Fibroblast of villous mesenchyme (primary cell): ENCODE measurements at regions not wholly inside any gene's neighbourhood (a gene's known extent, or its start where the extent isn't known, plus 50 kb on each side); places are given as distances from the start of the nearest gene placed in this dataset.

Source experiments
- DNase-seq: peaks from one replicate; pipeline ENCODE4 v3.0.0-alpha.2; 2010; ENCODE audit warnings: low read depth
- H3K4me3 ChIP-seq: 2 replicates; pipeline ENCODE4 v1.5.1; 2011; ENCODE audit warnings: low read depth, mild to moderate bottlenecking, low read length
- CTCF ChIP-seq: IDR thresholded peaks from 2 replicates; pipeline ENCODE4 v1.5.1; 2012; ENCODE audit warnings: low read depth, mild to moderate bottlenecking, low read length; ENCODE audit not compliant: insufficient read depth

DNA sequence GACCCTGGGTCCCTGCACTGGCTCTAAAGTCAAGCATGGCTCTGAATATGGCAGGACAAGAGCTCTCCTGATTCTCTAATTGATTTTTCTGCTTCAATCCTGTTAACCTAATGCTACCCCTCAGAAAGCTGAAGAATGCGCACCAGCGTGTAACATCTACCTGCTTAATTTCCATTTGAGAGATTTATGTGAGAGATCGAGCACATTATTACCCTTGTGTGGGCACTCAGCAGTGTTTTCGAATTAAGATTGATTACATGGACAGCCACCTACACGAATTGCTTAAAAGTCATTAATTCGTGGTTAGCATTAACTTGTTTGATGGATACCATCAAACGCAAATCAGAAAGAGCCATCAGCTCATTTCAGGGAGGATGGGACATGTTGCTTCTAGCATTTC lies 88.7 kb upstream of the PLPP4 start:
- no peak for TF ChIP-seq CTCF
- no peak for DNase-seq
- H3K4me3 ChIP-seq = no peak overlapping the region

DNA sequence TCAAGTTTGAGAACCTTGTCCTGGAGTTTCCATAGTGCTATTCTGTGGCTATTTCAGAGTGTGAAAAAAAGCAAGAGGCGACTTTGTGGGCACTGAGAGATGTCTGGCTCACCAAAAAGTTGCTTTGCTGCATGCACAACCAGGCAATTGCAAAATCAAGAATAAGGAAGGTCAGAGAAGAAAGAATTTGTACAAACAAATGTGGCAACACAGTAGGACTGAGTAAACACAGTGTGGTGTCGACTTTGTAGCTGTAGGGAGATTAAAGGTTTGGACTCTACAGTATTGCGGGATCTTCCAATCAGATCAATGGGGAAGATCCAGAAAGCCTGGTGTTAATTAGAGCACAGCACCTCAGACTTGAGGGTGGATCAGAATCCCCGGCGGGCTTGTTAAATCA lies 88.1 kb upstream of the PLPP4 start:
- DNase-seq = no peak
- no peak overlapping the region for H3K4me3 ChIP-seq
- no peak for TF ChIP-seq CTCF

DNA sequence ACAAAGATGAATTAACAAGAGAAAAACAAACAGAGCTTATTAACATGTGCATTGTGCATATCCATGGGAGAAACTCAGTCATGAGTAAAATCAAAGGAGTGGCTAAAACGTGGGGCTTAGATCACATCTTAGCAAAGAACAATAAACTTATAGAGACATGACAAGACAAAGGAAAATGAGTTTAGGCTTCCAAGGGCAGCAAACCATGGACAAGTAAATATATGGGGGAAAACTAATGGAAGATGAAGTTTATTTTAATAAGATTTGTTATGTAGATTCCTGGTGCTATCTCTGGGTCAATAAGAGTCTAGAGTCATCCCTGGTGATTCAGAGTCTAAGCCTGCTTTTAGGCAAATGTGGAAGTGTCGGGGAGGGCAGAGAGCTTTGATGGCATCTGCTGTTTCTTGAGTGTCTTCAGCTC lies 87.2 kb upstream of the PLPP4 start:
- H3K4me3 ChIP-seq = no peak overlapping the region
- DNase-seq = no peak
- TF ChIP-seq CTCF = no peak

- no peak overlapping the region for H3K4me3 ChIP-seq
- no peak for TF ChIP-seq CTCF
- DNase-seq = no peak
Observed at GRCh38 chr10:120371856-120372255, 85.2 kb upstream of the PLPP4 start.

DNA sequence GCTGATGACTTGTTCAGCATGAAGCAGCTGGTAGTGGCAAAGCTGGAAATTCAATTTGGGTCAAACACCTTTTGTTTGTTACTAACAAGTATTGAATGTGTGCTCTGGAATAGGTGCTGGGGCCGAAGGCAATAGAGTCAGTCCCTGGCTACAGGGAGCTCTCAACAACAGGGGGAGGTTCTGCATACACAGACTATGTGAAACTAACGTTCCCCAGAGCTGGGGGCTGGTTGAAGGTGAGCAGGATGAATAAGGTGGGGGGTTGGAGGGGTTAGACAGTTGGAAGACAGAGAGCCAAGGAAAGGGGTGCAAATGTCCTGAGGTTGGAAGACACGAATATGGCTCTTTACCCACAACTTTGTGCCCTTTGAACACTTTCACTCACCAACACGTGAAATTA lies 84.1 kb upstream of the PLPP4 start:
- TF ChIP-seq CTCF = no peak

DNA sequence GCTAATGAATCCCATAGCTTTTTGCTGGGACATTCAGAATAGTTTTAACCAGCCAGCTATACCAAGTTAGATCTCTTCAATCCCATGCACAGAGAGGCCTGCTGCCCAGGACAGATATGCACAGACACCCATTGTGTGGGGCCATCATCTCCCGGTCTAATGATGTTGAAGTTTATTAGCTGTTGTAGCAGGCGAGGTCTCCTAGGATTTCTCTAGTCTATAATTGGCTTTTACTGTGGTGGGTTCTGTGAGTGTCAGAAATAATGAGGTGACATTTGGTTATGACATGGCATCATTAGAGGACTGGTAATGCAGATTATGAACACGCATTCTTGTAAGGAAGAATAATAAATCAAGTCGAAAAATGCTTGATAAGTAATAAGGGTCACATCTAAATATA lies 81.4 kb upstream of the PLPP4 start:
- no peak for TF ChIP-seq CTCF
- H3K4me3 ChIP-seq = no peak overlapping the region
- DNase-seq = no peak

More for the DNA sequence above, 84.1 kb upstream of the PLPP4 start:
- H3K4me3 ChIP-seq = no peak overlapping the region
- DNase-seq = no peak

DNA sequence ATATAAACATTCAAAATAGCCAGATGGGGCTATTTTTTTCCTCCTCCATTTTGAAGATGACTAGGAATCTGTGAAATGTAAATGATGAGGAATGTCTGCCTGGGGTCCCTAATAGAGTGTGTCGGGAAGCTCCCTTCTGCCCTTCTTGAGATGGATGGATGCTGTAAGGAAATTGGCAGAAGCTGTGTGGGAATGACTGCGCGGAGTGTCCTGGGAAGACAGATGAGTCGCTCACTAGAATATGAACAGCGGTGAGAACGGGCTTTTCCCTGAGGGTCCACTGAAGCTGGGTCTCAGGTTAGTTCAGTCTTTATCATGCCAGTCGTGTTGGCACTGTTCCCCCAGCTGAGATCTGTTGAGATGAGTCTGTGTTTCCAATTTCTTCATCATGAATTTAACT lies 75.1 kb upstream of the PLPP4 start:
- H3K4me3 ChIP-seq = no peak overlapping the region
- no peak for TF ChIP-seq CTCF
- no peak for DNase-seq
